DMS114 treated with DMSO at 0.1 percent for 48 hours (cell line): ENCODE measurements at regions not wholly inside any gene's neighbourhood (a gene's known extent, or its start where the extent isn't known, plus 50 kb on each side); places are given as distances from the start of the nearest gene placed in this dataset.
"Not testable (repeated sequence)": the region's sequence is repeated elsewhere in the genome, so short reads cannot be mapped to it uniquely, and the experiment has no call there.

ENCODE experiments used
- DNase-seq: peaks from one replicate; lab custom pipeline; 2025; ENCODE audit not compliant: unreplicated experiment; lab: John Stamatoyannopoulos, UW

- no peak for DNase-seq
These were observed 469.0 kb upstream of the FOXG1 start for GRCh38 chr14:28297559-28297958.

DNA sequence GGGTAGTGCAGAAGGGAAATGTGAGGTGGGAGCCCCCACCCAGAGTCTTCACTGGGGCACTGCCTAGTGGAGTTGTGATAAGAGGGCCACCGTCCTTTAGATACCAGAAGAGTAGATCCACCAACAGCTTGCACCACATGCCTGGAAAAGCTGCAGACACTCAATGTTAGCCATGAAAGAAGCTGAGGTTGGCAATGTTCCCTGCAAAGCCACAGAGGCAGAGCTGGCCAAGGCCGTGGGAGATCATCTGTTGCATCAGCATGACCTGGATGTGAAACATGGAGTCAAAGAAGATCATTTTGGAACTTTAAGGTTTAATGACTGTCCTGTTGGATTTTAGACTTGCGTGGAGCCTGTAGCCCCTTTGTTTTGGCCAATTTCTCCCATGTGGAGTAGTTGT is 468.4 kb upstream of the FOXG1 start:
- DNase-seq = no peak

GRCh38 chr14:28299227-28299626 is 467.4 kb upstream of the FOXG1 start:
- DNase-seq = no peak

DNA sequence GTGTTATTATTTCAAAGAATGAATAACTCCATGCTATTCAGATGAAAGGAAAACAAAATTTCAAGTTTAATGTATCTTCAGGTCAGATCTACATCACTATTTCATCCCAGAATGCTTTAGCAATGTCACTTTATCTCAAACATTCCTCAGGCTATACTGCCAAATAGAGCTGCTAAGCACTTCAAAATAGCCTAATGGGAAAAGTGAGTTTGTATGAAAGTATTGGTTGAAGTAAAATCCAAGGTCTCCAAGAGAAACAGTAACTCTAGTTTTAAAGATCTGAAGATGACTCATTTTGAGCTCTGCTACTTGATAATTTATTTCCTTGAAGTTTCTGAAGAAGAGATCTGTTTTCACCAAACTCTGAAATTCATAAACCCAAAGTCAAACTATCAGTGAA is 466.2 kb upstream of the FOXG1 start:
- DNase-seq = no peak

DNA sequence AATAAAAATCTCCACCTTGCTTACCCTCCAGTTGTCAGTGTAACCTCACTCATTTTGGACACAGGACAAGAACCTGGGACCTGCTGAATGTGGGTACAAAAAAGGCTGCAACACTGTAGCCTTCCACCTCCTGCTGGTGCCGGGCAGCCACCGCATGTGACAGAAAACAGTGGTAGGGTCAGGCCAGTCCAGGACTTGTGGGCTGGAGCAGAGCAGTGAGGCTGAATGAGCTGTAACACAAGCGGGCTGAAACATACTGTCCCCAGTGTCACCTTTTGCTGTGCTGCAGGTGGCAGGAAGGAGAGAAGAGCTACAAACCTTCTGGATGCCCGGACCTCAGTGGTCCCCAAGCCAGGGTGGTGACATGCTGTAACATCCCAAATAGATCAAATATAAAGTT is 465.4 kb upstream of the FOXG1 start:
- DNase-seq = no peak

- no peak for DNase-seq
These were observed 463.3 kb upstream of the FOXG1 start for GRCh38 chr14:28303248-28303647.

DNA sequence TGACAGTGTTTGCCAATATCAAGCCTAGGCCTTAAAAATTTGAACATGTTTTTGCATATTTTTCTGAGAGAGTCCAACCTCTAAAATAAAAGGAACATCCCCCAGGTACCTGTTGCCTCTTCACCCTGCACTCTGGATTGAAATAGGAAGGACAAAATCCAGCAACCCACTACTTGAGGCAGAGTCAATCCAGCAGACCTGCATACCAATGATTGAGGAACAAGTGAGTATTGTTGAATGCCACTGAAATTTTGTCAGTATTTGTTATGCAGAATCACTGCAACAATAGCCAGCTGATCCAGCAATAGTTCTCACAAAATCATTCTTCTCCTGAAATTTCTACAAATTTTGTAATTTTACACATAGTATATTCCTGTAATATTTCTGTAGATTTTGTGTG is 460.6 kb upstream of the FOXG1 start:
- DNase-seq = no peak

DNA sequence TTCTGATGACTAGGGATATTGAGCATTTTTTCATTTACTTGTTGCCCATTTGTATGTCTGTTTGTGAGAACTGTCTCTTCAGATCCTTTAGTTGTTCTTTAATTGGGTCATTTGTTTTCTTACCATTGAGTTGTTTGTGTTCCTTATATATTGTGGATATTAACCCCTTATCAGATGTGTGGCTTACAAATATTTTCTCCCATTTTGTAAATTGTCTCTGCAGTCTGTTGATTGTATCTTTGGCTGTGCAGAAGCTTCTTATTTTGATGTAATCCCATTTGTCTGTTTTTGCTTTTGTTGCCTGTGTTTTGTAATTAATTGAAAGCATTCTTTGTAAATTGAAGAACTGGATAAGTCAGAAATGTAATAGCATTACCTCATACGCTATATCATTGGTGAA is 459.1 kb upstream of the FOXG1 start:
- DNase-seq = no peak

DNA sequence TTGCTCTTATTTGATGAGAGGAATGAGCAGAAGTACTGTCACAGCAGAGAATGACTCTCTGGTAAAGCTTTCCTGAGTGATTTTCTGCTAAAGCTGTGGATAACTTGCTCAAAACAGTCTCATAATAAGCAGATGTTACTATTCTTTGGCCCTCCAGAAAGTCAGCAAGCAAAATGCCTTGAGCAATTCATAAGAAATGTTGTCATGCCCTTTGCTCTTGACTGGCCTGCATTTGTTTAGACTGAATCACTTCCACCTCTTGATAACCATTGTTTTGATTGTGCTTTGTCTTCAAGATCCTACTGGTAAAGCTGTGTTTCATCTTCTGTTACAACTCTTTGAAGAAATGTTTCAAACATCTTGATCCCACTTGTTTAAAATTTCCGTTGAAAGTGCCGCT is 457.9 kb upstream of the FOXG1 start:
- DNase-seq = no peak

DNA sequence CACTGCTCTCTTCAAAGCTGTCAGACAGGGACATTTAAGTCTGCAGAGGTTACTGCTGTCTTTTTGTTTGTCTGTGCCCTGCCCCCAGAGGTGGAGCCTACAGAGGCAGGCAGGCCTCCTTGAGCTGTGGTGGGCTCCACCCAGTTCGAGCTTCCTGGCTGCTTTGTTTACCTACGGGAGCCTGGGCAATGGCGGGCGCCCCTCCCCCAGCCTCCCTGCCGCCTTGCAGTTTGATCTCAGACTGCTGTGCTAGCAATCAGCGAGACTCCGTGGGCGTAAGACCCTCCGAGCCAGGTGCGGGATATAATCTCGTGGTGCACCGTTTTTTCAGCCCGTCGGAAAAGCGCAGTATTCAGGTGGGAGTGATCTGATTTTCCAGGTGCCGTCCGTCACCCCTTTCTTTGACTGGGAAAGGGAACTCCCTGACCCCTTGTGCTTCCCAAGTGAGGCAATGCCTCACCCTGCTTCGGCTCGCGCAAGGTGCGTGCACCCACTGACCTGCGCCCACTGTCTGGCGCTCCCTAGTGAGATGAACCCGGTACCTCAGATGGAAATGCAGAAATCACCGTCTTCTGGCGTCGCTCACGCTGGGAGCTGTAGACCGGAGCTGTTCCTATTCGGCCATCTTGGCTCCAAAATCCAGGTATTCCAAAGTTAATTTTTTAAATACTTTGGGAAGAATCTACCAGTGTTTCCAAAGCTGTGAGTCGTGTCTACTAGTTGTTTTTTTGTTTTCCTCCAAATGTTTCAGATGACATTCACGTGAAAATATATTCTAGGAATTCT is 448.5 kb upstream of the FOXG1 start:
- not testable (repeated sequence) for DNase-seq

GRCh38 chr14:28321475-28322244 is 444.9 kb upstream of the FOXG1 start:
- DNase-seq = no peak

GRCh38 chr14:28323366-28323765 is 443.2 kb upstream of the FOXG1 start:
- no peak for DNase-seq

- DNase-seq = no peak
These were observed 442.4 kb upstream of the FOXG1 start for GRCh38 chr14:28323951-28324741.

DNA sequence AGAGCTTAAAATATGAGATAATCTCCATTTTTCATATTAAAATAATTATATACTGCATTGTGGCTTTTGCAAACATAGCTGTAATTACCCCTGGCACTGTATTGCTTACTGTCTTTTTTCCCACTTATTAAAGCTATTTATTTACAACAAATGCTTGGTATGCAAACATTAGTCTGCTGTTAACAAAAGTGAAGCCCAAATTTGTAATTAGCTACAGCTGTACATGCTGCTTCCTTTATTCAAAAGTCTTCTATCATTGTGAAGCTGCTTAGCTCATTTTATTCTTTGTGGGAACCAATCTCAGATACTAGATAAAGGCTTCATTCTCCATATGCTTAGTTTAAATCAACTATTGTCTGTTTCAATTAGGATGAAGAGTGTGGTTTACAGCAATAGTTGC is 425.8 kb upstream of the FOXG1 start:
- no peak for DNase-seq

DNA sequence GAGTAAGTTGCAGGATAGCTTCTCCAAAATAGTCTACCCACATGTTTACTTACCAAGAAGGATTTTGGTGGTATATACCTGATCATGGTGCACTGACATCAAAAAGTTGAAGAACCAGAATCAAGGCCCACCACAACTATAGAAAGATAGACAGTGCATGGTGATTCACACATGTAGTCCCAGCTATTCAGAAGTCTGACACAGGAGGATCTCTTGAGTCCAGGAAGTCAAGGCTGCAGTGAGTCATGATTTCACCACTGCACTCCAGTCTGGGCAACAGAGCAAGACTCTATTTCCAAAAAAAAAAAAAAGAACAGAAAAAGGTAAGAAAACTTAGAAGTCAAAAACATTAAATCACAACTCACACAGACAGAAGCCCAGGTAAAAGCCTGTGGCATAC is 422.2 kb upstream of the FOXG1 start:
- no peak for DNase-seq

DNA sequence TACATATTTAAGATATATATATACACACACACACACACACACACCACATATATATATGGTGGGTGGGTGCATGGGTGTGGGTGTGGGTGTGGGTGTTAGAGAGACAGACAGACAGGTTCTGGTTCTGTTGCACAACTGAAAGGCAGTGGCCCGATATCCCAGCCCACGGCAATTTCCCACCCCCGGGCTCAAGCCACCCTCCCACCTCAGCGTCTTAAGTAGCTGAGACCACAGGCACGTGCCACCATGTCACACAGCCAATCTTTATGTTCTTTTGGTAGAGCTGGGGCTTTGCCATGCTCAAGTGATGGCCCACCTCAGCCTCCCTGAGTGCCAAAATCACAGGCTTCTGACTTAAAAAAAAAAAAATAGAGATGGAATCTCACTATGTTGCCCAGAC is 417.8 kb upstream of the FOXG1 start:
- no peak for DNase-seq

GRCh38 chr14:28356819-28357218 is 409.8 kb upstream of the FOXG1 start:
- no peak for DNase-seq

- DNase-seq = no peak
These were observed 405.1 kb upstream of the FOXG1 start for GRCh38 chr14:28361486-28361885.

DNA sequence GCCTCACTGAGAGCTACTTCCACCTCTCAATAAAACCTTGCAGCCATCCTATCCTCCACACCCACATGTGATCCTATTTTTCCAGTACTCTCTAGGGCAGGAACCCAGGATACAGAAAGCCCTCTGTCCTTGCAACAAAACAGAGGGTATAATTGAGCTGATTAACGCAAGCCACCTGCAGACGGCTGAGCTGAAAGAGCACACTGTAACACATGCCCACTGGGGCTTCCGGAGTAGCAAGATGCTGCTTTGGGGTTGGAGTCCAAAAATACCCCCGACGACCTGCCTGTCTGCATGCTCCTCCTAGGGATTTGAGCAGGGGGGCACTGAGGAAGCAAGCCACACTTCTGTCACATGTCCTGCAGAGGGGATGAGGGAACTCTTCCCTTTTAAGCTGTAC is 401.1 kb upstream of the FOXG1 start:
- DNase-seq = no peak

GRCh38 chr14:28373721-28374120 is 392.9 kb upstream of the FOXG1 start:
- DNase-seq = no peak

DNA sequence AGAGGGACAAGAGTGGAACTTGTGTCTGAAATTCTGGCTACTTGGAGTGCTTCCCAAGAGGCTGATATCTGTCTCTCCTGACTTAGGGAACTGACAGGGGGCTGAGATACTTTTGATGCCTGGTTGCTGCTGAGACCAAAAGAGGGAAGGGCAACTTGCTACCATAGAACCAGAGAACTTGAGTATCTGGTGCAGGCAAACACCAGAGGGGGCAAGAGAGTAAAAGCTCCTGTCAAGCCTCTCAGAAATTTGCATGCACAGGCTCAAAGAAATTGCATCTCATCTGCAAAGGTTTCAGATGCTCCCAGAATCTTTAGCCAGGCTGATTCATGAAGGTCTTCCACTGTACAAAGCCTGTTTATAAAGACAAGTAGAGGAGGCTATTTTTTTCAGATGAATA is 391.3 kb upstream of the FOXG1 start:
- no peak for DNase-seq

DNA sequence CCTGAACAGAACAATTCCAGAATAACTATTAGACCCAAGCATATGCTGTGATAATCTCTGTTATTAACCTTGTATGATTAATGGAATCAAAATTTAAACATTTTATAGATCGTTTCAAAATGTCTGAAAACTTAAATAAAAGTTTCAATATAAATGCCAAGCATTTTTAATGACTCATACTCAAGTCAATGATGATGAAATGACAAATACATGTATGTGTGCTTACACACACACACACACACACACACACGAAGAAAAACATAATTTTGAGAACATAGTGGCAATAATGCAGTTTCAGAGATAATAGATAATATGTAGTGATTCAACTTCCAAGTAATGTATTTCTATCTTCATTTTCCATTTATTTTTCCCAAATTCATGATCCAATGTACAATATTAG is 384.9 kb upstream of the FOXG1 start:
- DNase-seq = no peak
